Trophoblast cell (in vitro differentiated cells and primary cell): ENCODE measurements at regions not wholly inside any gene's neighbourhood (a gene's known extent, or its start where the extent isn't known, plus 50 kb on each side); places are given as distances from the start of the nearest gene placed in this dataset.

Experiments
- DNase-seq, 2 donors: peaks; one replicate each; pipeline ENCODE4 v3.0.0-alpha.2; 2016
- H2AFZ ChIP-seq: 2 replicates; pipeline ENCODE4 v1.6.1; 2013; ENCODE audit warnings: low read length, moderate library complexity, mild to moderate bottlenecking; ENCODE audit not compliant: insufficient read depth, poor library complexity
- H2AK5ac ChIP-seq: 2 replicates; pipeline ENCODE4 v1.6.1; 2013; ENCODE audit warnings: mild to moderate bottlenecking, low read length
- H2BK120ac ChIP-seq: 2 replicates; pipeline ENCODE4 v1.6.1; 2013; ENCODE audit warnings: low read length, mild to moderate bottlenecking, moderate library complexity; ENCODE audit not compliant: insufficient read depth, poor library complexity
- H2BK12ac ChIP-seq: 2 replicates; pipeline ENCODE4 v1.6.1; 2013; ENCODE audit warnings: mild to moderate bottlenecking, low read length, moderate library complexity
- H2BK5ac ChIP-seq: 2 replicates; pipeline ENCODE4 v1.6.1; 2013; ENCODE audit warnings: low read length, low read depth, moderate library complexity, mild to moderate bottlenecking; ENCODE audit not compliant: poor library complexity
- H3K14ac ChIP-seq: 2 replicates; pipeline ENCODE4 v1.6.1; 2013; ENCODE audit warnings: mild to moderate bottlenecking, low read length
- H3K18ac ChIP-seq: 2 replicates; pipeline ENCODE4 v1.6.1; 2013; ENCODE audit warnings: mild to moderate bottlenecking, low read length
- H3K23ac ChIP-seq: 2 replicates; pipeline ENCODE4 v1.6.1; 2013; ENCODE audit warnings: low read length
- H3K27ac ChIP-seq: 2 replicates; pipeline ENCODE4 v1.5.1; 2013; ENCODE audit warnings: low read depth, mild to moderate bottlenecking, inconsistent platforms, low read length, moderate library complexity
- H3K27me3 ChIP-seq: 2 replicates; pipeline ENCODE4 v1.6.1; 2013; ENCODE audit warnings: inconsistent platforms, mild to moderate bottlenecking, low read length, moderate library complexity; ENCODE audit not compliant: insufficient read depth
- H3K36me3 ChIP-seq, 2 experiments: 1 replicate in 1 of 2; 2 replicates in 1 of 2; pipeline ENCODE4 v1.6.1; 2013; ENCODE audit warnings: low read length in 2 of 2, mild to moderate bottlenecking in 2 of 2, moderate library complexity in 1 of 2; ENCODE audit not compliant: insufficient read depth in 2 of 2, control insufficient read depth in 1 of 2
- H3K4ac ChIP-seq: 2 replicates; pipeline ENCODE4 v1.6.1; 2013; ENCODE audit warnings: low read depth, mild to moderate bottlenecking, low read length, moderate library complexity
- H3K4me1 ChIP-seq, 2 experiments: 1 replicate in 1 of 2; 2 replicates in 1 of 2; pipeline ENCODE4 v1.6.1; 2013; ENCODE audit warnings: low read length in 2 of 2, mild to moderate bottlenecking in 2 of 2, moderate library complexity in 1 of 2; ENCODE audit not compliant: insufficient read depth in 2 of 2, control insufficient read depth in 1 of 2
- H3K4me2 ChIP-seq: 2 replicates; pipeline ENCODE4 v1.6.1; 2013; ENCODE audit warnings: inconsistent platforms, mild to moderate bottlenecking, low read length, moderate library complexity
- H3K4me3 ChIP-seq: 2 replicates; pipeline ENCODE4 v1.5.1; 2013; ENCODE audit warnings: mild to moderate bottlenecking, low read depth, low read length, inconsistent platforms
- H3K79me1 ChIP-seq: one replicate; pipeline ENCODE4 v1.6.1; 2013; ENCODE audit warnings: low read length
- H3K79me2 ChIP-seq: 2 replicates; pipeline ENCODE4 v1.6.1; 2013; ENCODE audit warnings: low read length, mild to moderate bottlenecking; ENCODE audit not compliant: control insufficient read depth, insufficient read depth, poor library complexity
- H3K9ac ChIP-seq: 2 replicates; pipeline ENCODE4 v1.6.1; 2013; ENCODE audit warnings: mild to moderate bottlenecking, low read length
- H3K9me3 ChIP-seq: 2 replicates; pipeline ENCODE4 v1.6.1; 2013; ENCODE audit warnings: low read depth, mild to moderate bottlenecking, control low read depth, inconsistent platforms, low read length; ENCODE audit not compliant: insufficient read depth
- H4K12ac ChIP-seq: 2 replicates; pipeline ENCODE4 v1.6.1; 2013; ENCODE audit warnings: low read depth, mild to moderate bottlenecking, low read length, moderate library complexity
- H4K8ac ChIP-seq: 2 replicates; pipeline ENCODE4 v1.6.1; 2013; ENCODE audit warnings: low read depth, mild to moderate bottlenecking, low read length, moderate library complexity
- H4K91ac ChIP-seq: one replicate; pipeline ENCODE4 v1.6.1; 2013; ENCODE audit warnings: low read depth, mild to moderate bottlenecking, low read length, moderate library complexity
- WGBS: extraction: QIAGEN DNeasy Blood & Tissue Kit; methylation state at CpG from one replicate; pipeline ENCODE4 v1.1.7; 2013; ENCODE audit warnings: missing lambda C conversion rate; ENCODE audit not compliant: insufficient read length, insufficient coverage; ENCODE audit errors: extremely low coverage; 5-methylcytosine and 5-hydroxymethylcytosine counted together

GRCh38 chr4:32000846-32001488 is 1280.8 kb downstream of the PCDH7 start:
- DNase-seq, result no peak
- H3K27me3 ChIP-seq, result no peaks in the 10 kb centered on the region
- no peak overlapping the region for H3K14ac ChIP-seq
- no peak overlapping the region for H2AK5ac ChIP-seq
- H3K79me2 ChIP-seq, result no peaks in the 10 kb centered on the region
- no peak overlapping the region for H2BK120ac ChIP-seq
- no peak overlapping the region for H3K4me2 ChIP-seq
- H3K9me3 ChIP-seq, result no peaks in the 10 kb centered on the region
- peaks cover 0 to 3% of the 10 kb centered on the region in 2 experiments for H3K4me1 ChIP-seq
- H2BK12ac ChIP-seq, result no peak overlapping the region
- H3K27ac ChIP-seq, result no peak overlapping the region
- no peak overlapping the region for H4K91ac ChIP-seq
- H3K4ac ChIP-seq, result no peak overlapping the region
- no peak overlapping the region for H2AFZ ChIP-seq
- WGBS, result no CpG with 5 or more reads among the region's 4 CpGs
- no peaks in the 10 kb centered on the region for H3K79me1 ChIP-seq
- no peak overlapping the region for H4K12ac ChIP-seq
- H3K36me3 ChIP-seq, result no peaks in the 10 kb centered on the region
- no peak overlapping the region for H3K18ac ChIP-seq
- H2BK5ac ChIP-seq, result no peak overlapping the region
- H4K8ac ChIP-seq, result no peak overlapping the region
- no peak overlapping the region for H3K4me3 ChIP-seq
- H3K23ac ChIP-seq, result no peak overlapping the region
- H3K9ac ChIP-seq, result no peak overlapping the region

- Histone ChIP-seq H2AK5ac (no peak overlapping the region), H3K4ac (no peak overlapping the region), H3K36me3 (no peaks in the 10 kb centered on the region), H3K18ac (no peak overlapping the region), H3K79me2 (no peaks in the 10 kb centered on the region), H3K4me1 (peaks cover 0 to 3% of the 10 kb centered on the region in 2 experiments), H3K27ac (no peak overlapping the region), H3K4me3 (no peak overlapping the region), H4K8ac (no peak overlapping the region), H4K91ac (no peak overlapping the region), H3K27me3 (no peaks in the 10 kb centered on the region), H3K9me3 (no peaks in the 10 kb centered on the region), H2BK12ac (no peak overlapping the region), H3K79me1 (no peaks in the 10 kb centered on the region), H3K4me2 (peak overlapping the region; percentile 34), H3K9ac (no peak overlapping the region), H2BK5ac (no peak overlapping the region), H2BK120ac (no peak overlapping the region), H3K14ac (no peak overlapping the region), H2AFZ (no peak overlapping the region), H3K23ac (no peak overlapping the region), H4K12ac (no peak overlapping the region)
- WGBS, result no CpG with 5 or more reads among the region's 6 CpGs
- DNase-seq, result no peak
These were observed 1282.0 kb downstream of the PCDH7 start for GRCh38 chr4:32002037-32002747.

- no peak overlapping the region for H2BK5ac ChIP-seq
- H3K14ac ChIP-seq, result no peak overlapping the region
- no peak overlapping the region for H3K4me3 ChIP-seq
- no peak overlapping the region for H4K12ac ChIP-seq
- no peak overlapping the region for H3K23ac ChIP-seq
- H3K9ac ChIP-seq, result no peak overlapping the region
- no peak overlapping the region for H2BK12ac ChIP-seq
- H3K4me1 ChIP-seq, result peaks cover 0 to 3% of the 10 kb centered on the region in 2 experiments
- H3K9me3 ChIP-seq, result no peaks in the 10 kb centered on the region
- no peak overlapping the region for H3K4me2 ChIP-seq
- H3K27ac ChIP-seq, result no peak overlapping the region
- H2AK5ac ChIP-seq, result no peak overlapping the region
- no peak overlapping the region for H3K4ac ChIP-seq
- H3K36me3 ChIP-seq, result no peaks in the 10 kb centered on the region
- no peak overlapping the region for H2BK120ac ChIP-seq
- H4K8ac ChIP-seq, result no peak overlapping the region
- no peaks in the 10 kb centered on the region for H3K27me3 ChIP-seq
- no peak overlapping the region for H2AFZ ChIP-seq
- no peaks in the 10 kb centered on the region for H3K79me2 ChIP-seq
- no peak overlapping the region for H3K18ac ChIP-seq
- H3K79me1 ChIP-seq, result no peaks in the 10 kb centered on the region
- H4K91ac ChIP-seq, result no peak overlapping the region
- DNase-seq, result no peak
- WGBS, result no CpG with 5 or more reads among the region's 1 CpG
These were observed 1283.4 kb downstream of the PCDH7 start for GRCh38 chr4:32003548-32003947.

GRCh38 chr4:32010221-32010620 is 1290.1 kb downstream of the PCDH7 start:
- Histone ChIP-seq H3K9ac (no peak overlapping the region), H3K9me3 (no peaks in the 10 kb centered on the region)
- no CpG with 5 or more reads among the region's 3 CpGs for WGBS

More at GRCh38 chr4:32010221-32010620, 1290.1 kb downstream of the PCDH7 start:
- no peak overlapping the region for H4K8ac ChIP-seq
- no peak overlapping the region for H2BK5ac ChIP-seq
- H3K14ac ChIP-seq, result no peak overlapping the region
- no peak overlapping the region for H4K12ac ChIP-seq
- no peaks in the 10 kb centered on the region for H3K79me2 ChIP-seq
- no peak overlapping the region for H2BK12ac ChIP-seq
- no peak overlapping the region for H2BK120ac ChIP-seq
- H3K36me3 ChIP-seq, result no peaks in the 10 kb centered on the region
- H3K4me3 ChIP-seq, result no peak overlapping the region
- no peak overlapping the region for H2AFZ ChIP-seq
- H2AK5ac ChIP-seq, result no peak overlapping the region
- no peaks in the 10 kb centered on the region for H3K79me1 ChIP-seq
- no peaks in the 10 kb centered on the region for H3K4me1 ChIP-seq
- H4K91ac ChIP-seq, result no peak overlapping the region
- H3K18ac ChIP-seq, result no peak overlapping the region
- no peak overlapping the region for H3K4ac ChIP-seq
- H3K4me2 ChIP-seq, result no peak overlapping the region
- H3K27ac ChIP-seq, result no peak overlapping the region
- no peak overlapping the region for H3K23ac ChIP-seq
- H3K27me3 ChIP-seq, result no peaks in the 10 kb centered on the region
- no peak for DNase-seq
